ENCODE measurements at regions not wholly inside any gene's neighbourhood (a gene's known extent, or its start where the extent isn't known, plus 50 kb on each side); places are given as distances from the start of the nearest gene placed in this dataset.
"Not testable (repeated sequence)": the region's sequence is repeated elsewhere in the genome, so short reads cannot be mapped to it uniquely, and the experiment has no call there.

- Histone ChIP-seq H3K9me3 (ENCODE audit: control insufficient read depth in 4 of 4, insufficient read depth in 3 of 4, low read length in 3 of 4) (peaks cover 0 to 28% (median 5%) of the 10 kb centered on the region in 4 donors), H3K36me3 (ENCODE audit: control insufficient read depth in 4 of 4, insufficient read depth in 4 of 4, low read length in 4 of 4) (no peaks in the 10 kb centered on the region), H3K9ac (ENCODE audit: insufficient read depth in 1 of 2, low read length in 2 of 2) (no peak overlapping the region), H3K4me1 (ENCODE audit: control insufficient read depth in 5 of 5, insufficient read depth in 5 of 5, low read length in 5 of 5) (no peaks in the 10 kb centered on the region), H3K4me3 (no peak overlapping the region), H3K27me3 (ENCODE audit: control insufficient read depth in 3 of 3, insufficient read depth in 3 of 3, low read length in 2 of 3) (no peaks in the 10 kb centered on the region), H3K27ac (ENCODE audit: low read depth in 1 of 2, low read length in 1 of 2) (no peak overlapping the region)
- no peak for TF ChIP-seq CTCF (IDR thresholded peaks at IDR 0.05; ENCODE audit: control extremely low read depth, extremely low read depth)
- DNase-seq (no peak), ATAC-seq (ENCODE audit: insufficient read depth, low FRiP score) (no peak)
- 77 to 88% methylated on average over 9 of the region's 9 CpGs for WGBS, 2 donors
These were observed 414.3 kb downstream of the TMEM121 start for GRCh38 chr14:105940534-105941225.

GRCh38 chr14:105941226-105942166, 415.1 kb downstream of the TMEM121 start:
- WGBS, 2 donors, result 83 to 88% methylated on average over 24 of the region's 24 CpGs
- Histone ChIP-seq H3K4me1 (ENCODE audit: control insufficient read depth in 5 of 5, insufficient read depth in 5 of 5, low read length in 5 of 5) (no peaks in the 10 kb centered on the region), H3K36me3 (ENCODE audit: control insufficient read depth in 4 of 4, insufficient read depth in 4 of 4, low read length in 4 of 4) (no peaks in the 10 kb centered on the region), H3K27ac (ENCODE audit: low read depth in 1 of 2, low read length in 1 of 2) (no peak overlapping the region), H3K9ac (ENCODE audit: insufficient read depth in 1 of 2, low read length in 2 of 2) (no peak overlapping the region), H3K9me3 (ENCODE audit: control insufficient read depth in 4 of 4, insufficient read depth in 3 of 4, low read length in 3 of 4) (peaks cover 0 to 28% (median 5%) of the 10 kb centered on the region in 4 donors), H3K27me3 (ENCODE audit: control insufficient read depth in 3 of 3, insufficient read depth in 3 of 3, low read length in 2 of 3) (no peaks in the 10 kb centered on the region), H3K4me3 (no peak overlapping the region)
- TF ChIP-seq CTCF (IDR thresholded peaks at IDR 0.05; ENCODE audit: control extremely low read depth, extremely low read depth), result no peak
- ATAC-seq (ENCODE audit: insufficient read depth, low FRiP score) (no peak), DNase-seq (no peak)

- not testable (repeated sequence) for H3K27me3 ChIP-seq (ENCODE audit: control insufficient read depth in 3 of 3, insufficient read depth in 3 of 3, low read length in 2 of 3); H3K4me1 ChIP-seq (ENCODE audit: control insufficient read depth in 5 of 5, insufficient read depth in 5 of 5, low read length in 5 of 5); H3K27ac ChIP-seq (ENCODE audit: low read depth in 1 of 2, low read length in 1 of 2); ATAC-seq (ENCODE audit: insufficient read depth, low FRiP score); H3K36me3 ChIP-seq (ENCODE audit: control insufficient read depth in 4 of 4, insufficient read depth in 4 of 4, low read length in 4 of 4); H3K4me3 ChIP-seq; DNase-seq; H3K9ac ChIP-seq (ENCODE audit: insufficient read depth in 1 of 2, low read length in 2 of 2)
- 91 to 94% methylated on average over 22 of the region's 22 CpGs for WGBS, 2 donors
- H3K9me3 ChIP-seq (ENCODE audit: control insufficient read depth in 4 of 4, insufficient read depth in 3 of 4, low read length in 3 of 4), result peaks cover 0 to 25% (median 5%) of the 10 kb centered on the region in 4 donors
These were observed 416.3 kb downstream of the TMEM121 start for GRCh38 chr14:105942725-105943124.

- H3K4me3 ChIP-seq, result no peak overlapping the region
- DNase-seq, result no peak
- ATAC-seq (ENCODE audit: insufficient read depth, low FRiP score), result no peak
- H3K9ac ChIP-seq (ENCODE audit: insufficient read depth in 1 of 2, low read length in 2 of 2), result no peak overlapping the region
- H3K27ac ChIP-seq (ENCODE audit: low read depth in 1 of 2, low read length in 1 of 2), result no peak overlapping the region
- no peaks in the 10 kb centered on the region for H3K4me1 ChIP-seq (ENCODE audit: control insufficient read depth in 5 of 5, insufficient read depth in 5 of 5, low read length in 5 of 5)
- no peaks in the 10 kb centered on the region for H3K36me3 ChIP-seq (ENCODE audit: control insufficient read depth in 4 of 4, insufficient read depth in 4 of 4, low read length in 4 of 4)
- H3K9me3 ChIP-seq (ENCODE audit: control insufficient read depth in 4 of 4, insufficient read depth in 3 of 4, low read length in 3 of 4), result peaks cover 0 to 16% (median 3%) of the 10 kb centered on the region in 4 donors
- no peaks in the 10 kb centered on the region for H3K27me3 ChIP-seq (ENCODE audit: control insufficient read depth in 3 of 3, insufficient read depth in 3 of 3, low read length in 2 of 3)
- 83 to 89% methylated on average over 12 of the region's 12 CpGs for WGBS, 2 donors
- TF ChIP-seq CTCF (IDR thresholded peaks at IDR 0.05; ENCODE audit: control extremely low read depth, extremely low read depth), result no peak
These were observed 417.7 kb downstream of the TMEM121 start for GRCh38 chr14:105943973-105944602.
